Neutrophil (primary cell): ENCODE measurements at regions not wholly inside any gene's neighbourhood (a gene's known extent, or its start where the extent isn't known, plus 50 kb on each side); places are given as distances from the start of the nearest gene placed in this dataset.

ENCODE experiments used
- H3K27ac ChIP-seq: fragments of 200-600 bp; sonication (generic); 2 replicates; pipeline ENCODE4 v1.5.1; 2016; ENCODE audit warnings: mild to moderate bottlenecking, moderate library complexity
- H3K27me3 ChIP-seq: fragments of 200-600 bp; sonication (generic); 2 replicates; pipeline ENCODE4 v1.6.0; 2016; ENCODE audit warnings: mild to moderate bottlenecking
- H3K36me3 ChIP-seq: fragments of 200-600 bp; sonication (generic); 2 replicates; pipeline ENCODE4 v1.5.1; 2017
- H3K4me1 ChIP-seq, 2 experiments: fragments of 200-600 bp in 1 of 2; sonication (generic) in 1 of 2; 1 replicate in 1 of 2; 2 replicates in 1 of 2; pipeline versions ENCODE4 v1.5.1 to v1.6.1; 2013 to 2016; ENCODE audit warnings: low read depth in 1 of 2, low read length in 1 of 2, mild to moderate bottlenecking in 1 of 2, moderate library complexity in 1 of 2; ENCODE audit not compliant: control insufficient read depth in 1 of 2, insufficient read depth in 1 of 2
- H3K4me3 ChIP-seq, 2 experiments: fragments of 200-600 bp in 1 of 2; sonication (generic) in 1 of 2; 1 replicate in 1 of 2; 2 replicates in 1 of 2; pipeline ENCODE4 v1.5.1; 2013 to 2016; ENCODE audit warnings: low read depth in 1 of 2, low read length in 1 of 2, mild to moderate bottlenecking in 1 of 2, moderate library complexity in 1 of 2
- H3K9me3 ChIP-seq: fragments of 200-600 bp; sonication (generic); 2 replicates; pipeline ENCODE4 v1.5.1; 2016
- TF ChIP-seq, protein P1 (sequence below): fragments of 200-600 bp; sonication (generic); IDR thresholded peaks from 2 replicates; pipeline ENCODE4 v1.5.1; 2016; ENCODE audit warnings: antibody characterized with exemption

DNA sequence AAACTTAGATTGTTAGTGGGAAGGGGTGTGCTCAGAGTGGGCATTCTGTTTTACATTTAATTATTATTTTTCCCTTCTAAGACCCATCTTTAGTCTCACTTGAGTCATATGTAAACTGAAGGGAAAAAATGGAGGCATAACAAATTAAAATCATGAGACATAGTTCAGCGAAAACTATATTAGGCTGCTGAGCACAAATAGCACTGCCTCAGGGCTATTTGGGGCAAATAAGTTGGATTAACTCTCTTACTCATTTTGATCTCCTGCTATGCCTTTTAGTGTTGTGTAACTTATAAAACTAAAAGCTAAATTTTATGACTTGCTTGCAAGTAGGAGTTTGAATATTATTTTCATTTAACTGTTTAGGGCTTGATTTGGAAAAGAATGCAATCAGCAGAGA is 1329.2 kb upstream of the PCDH7 start:
- no peaks in the 10 kb centered on the region for H3K27me3 ChIP-seq
- no peak overlapping the region for H3K4me3 ChIP-seq
- H3K36me3 ChIP-seq, result no peaks in the 10 kb centered on the region
- H3K9me3 ChIP-seq, result peaks cover 3% of the 10 kb centered on the region
- H3K4me1 ChIP-seq, result no peaks in the 10 kb centered on the region
- no peak overlapping the region for H3K27ac ChIP-seq
- TF ChIP-seq, protein P1, sequence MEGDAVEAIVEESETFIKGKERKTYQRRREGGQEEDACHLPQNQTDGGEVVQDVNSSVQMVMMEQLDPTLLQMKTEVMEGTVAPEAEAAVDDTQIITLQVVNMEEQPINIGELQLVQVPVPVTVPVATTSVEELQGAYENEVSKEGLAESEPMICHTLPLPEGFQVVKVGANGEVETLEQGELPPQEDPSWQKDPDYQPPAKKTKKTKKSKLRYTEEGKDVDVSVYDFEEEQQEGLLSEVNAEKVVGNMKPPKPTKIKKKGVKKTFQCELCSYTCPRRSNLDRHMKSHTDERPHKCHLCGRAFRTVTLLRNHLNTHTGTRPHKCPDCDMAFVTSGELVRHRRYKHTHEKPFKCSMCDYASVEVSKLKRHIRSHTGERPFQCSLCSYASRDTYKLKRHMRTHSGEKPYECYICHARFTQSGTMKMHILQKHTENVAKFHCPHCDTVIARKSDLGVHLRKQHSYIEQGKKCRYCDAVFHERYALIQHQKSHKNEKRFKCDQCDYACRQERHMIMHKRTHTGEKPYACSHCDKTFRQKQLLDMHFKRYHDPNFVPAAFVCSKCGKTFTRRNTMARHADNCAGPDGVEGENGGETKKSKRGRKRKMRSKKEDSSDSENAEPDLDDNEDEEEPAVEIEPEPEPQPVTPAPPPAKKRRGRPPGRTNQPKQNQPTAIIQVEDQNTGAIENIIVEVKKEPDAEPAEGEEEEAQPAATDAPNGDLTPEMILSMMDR, result no peak

DNA sequence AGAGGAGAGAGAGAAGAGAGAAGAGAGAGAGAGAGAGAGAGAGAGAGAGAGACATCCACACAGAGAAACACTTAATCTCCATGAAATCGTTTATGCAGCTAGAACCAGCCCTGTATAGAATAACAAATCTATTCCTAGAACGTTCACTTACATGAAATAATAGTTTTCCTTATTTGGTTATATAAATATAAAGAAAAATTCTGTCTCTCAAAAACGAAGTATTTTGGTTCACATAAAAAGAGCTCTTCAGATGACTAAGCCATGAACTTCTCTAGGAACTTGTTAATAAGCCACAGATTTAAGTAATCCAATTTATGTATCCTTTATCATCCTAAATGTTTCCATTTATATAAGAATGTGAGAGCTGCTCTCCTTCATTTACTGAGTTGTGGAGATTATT is 1315.1 kb upstream of the PCDH7 start:
- Histone ChIP-seq H3K4me1 (no peaks in the 10 kb centered on the region), H3K4me3 (no peak overlapping the region), H3K27ac (no peak overlapping the region), H3K9me3 (no peaks in the 10 kb centered on the region), H3K36me3 (no peaks in the 10 kb centered on the region), H3K27me3 (no peaks in the 10 kb centered on the region)
- TF ChIP-seq, protein P1, result no peak

DNA sequence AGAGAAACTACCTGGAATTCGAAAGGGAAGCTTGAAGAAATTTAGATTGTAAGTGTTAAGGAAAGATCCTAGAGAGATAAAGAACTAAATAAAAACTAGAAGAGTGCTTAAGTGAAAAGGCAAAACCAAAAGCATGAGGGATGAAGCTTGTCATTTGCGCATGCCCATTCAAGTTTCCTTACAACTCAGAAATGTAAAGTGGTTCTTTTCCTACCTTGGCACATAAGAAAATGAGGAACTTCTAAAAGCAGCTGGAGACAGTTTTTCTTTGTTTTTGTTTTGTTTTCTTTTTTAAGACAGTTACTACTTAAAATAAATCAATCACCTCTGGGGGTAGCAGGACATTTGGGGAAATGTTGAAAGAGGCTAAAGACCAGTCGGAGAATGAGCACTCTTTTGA is 1304.4 kb upstream of the PCDH7 start:
- Histone ChIP-seq H3K36me3 (no peaks in the 10 kb centered on the region), H3K27me3 (no peaks in the 10 kb centered on the region), H3K9me3 (no peaks in the 10 kb centered on the region), H3K4me1 (no peaks in the 10 kb centered on the region), H3K27ac (no peak overlapping the region), H3K4me3 (no peak overlapping the region)
- TF ChIP-seq, protein P1, result no peak

DNA sequence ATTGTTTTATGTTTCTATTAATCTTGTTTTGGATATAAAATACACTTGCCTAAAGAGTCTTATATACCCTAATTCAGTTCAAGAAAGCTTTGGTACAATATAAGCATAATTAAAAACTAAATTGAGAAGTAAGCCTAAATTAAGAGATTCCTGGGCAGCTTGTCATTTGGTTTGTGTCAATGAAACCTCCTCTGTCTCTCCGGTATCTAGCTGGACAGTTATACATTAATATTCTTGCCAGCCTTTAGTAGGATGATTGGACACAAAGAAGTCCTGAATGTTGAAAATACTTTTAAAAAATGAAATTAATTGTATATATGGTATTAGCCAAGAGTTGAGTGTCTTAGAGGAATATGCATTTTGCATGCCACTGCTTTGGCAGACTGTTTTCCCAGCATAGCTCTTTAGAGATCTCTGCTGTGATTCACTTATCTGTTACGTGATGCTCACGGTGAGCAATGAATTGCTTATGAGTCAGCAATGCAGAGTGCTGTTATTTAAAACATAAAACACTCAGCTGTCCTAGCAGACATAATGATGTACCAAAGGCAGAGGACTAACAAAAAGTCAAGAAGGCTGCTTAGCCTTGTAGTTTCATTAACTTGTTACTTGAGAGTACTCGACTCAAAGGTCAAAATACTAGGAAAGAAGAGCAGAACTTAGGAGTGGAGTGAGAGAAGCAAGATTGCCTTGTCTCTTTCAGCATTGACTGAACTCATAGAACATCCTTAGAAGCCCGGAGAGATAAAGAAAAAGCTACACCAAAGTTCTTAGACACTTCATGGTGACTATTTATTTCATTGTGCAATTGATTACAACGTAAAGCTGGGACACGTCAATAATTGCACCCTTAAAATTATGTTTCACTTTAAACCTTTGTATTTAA is 1296.1 kb upstream of the PCDH7 start:
- Histone ChIP-seq H3K4me1 (no peaks in the 10 kb centered on the region), H3K27ac (no peak overlapping the region), H3K9me3 (no peaks in the 10 kb centered on the region), H3K4me3 (no peak overlapping the region), H3K36me3 (no peaks in the 10 kb centered on the region), H3K27me3 (no peaks in the 10 kb centered on the region)
- TF ChIP-seq, protein P1, result no peak

DNA sequence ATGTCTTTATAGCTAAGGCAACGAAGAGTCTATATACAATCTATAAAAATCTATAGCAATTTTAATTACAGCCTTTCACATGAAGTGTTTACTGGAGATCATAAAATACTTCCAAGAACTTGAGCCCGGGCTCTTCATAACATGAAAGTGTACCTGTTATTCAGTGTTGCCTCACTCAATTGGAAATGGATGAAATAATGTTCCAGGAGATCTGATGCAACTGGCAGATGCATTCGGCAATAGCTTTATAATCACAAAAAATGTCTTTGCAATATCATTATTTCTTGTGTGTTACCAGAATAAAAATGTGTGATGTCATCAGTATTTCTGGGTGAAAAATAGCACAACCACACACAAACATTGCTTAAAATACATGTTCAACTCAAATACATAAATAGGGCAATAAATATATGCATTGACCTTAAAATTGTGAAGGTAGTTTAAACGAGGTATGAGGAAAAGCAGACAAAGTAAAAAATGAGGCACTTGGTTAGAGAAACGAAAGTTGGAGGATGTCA is 1266.8 kb upstream of the PCDH7 start:
- Histone ChIP-seq H3K27ac (no peak overlapping the region), H3K4me3 (no peak overlapping the region), H3K9me3 (no peaks in the 10 kb centered on the region), H3K36me3 (no peaks in the 10 kb centered on the region), H3K27me3 (no peaks in the 10 kb centered on the region), H3K4me1 (no peaks in the 10 kb centered on the region)
- TF ChIP-seq, protein P1, result no peak
